GM23248 (cell line): ENCODE measurements at regions not wholly inside any gene's neighbourhood (a gene's known extent, or its start where the extent isn't known, plus 50 kb on each side); places are given as distances from the start of the nearest gene placed in this dataset.

Experiments used
- DNase-seq: peaks from one replicate; pipeline ENCODE4 v3.0.0-alpha.2; 2015
- H2AFZ ChIP-seq: fragments of 200-600 bp; sonication (generic); 2 replicates; pipeline ENCODE4 v1.6.1; 2016; ENCODE audit warnings: antibody characterized with exemption
- H3F3A ChIP-seq: fragments of 200-600 bp; sonication (generic); 2 replicates; pipeline ENCODE4 v1.6.1; 2016; ENCODE audit warnings: mild to moderate bottlenecking, antibody characterized with exemption, mixed run types; ENCODE audit not compliant: insufficient read depth
- H3K27ac ChIP-seq: fragments of 200-600 bp; sonication (generic); 2 replicates; pipeline ENCODE4 v1.5.1; 2016; ENCODE audit warnings: mild to moderate bottlenecking
- H3K27me3 ChIP-seq: fragments of 200-600 bp; sonication (generic); replicated peaks from 2 replicates; pipeline ENCODE4 v1.6.1; 2016; ENCODE audit warnings: mild to moderate bottlenecking; ENCODE audit not compliant: insufficient read depth
- H3K36me3 ChIP-seq: fragments of 200-600 bp; sonication (generic); 2 replicates; pipeline ENCODE4 v1.6.1; 2016; ENCODE audit warnings: low read depth, mild to moderate bottlenecking
- H3K4me1 ChIP-seq: fragments of 200-600 bp; sonication (generic); 2 replicates; pipeline ENCODE4 v1.6.1; 2016; ENCODE audit warnings: mild to moderate bottlenecking; ENCODE audit not compliant: insufficient read depth
- H3K4me2 ChIP-seq: fragments of 200-600 bp; sonication (generic); one replicate; pipeline ENCODE4 v1.6.1; 2016; ENCODE audit warnings: mild to moderate bottlenecking; ENCODE audit not compliant: unreplicated experiment
- H3K4me3 ChIP-seq: fragments of 200-600 bp; sonication (generic); 2 replicates; pipeline ENCODE4 v1.5.1; 2016; ENCODE audit warnings: mild to moderate bottlenecking
- H3K79me2 ChIP-seq: fragments of 200-600 bp; sonication (generic); 2 replicates; pipeline ENCODE4 v1.6.1; 2016; ENCODE audit warnings: mild to moderate bottlenecking; ENCODE audit not compliant: insufficient read depth
- H3K9ac ChIP-seq: fragments of 200-600 bp; sonication (generic); 2 replicates; pipeline ENCODE4 v1.6.1; 2016; ENCODE audit warnings: mild to moderate bottlenecking
- H3K9me2 ChIP-seq: fragments of 200-600 bp; sonication (generic); 2 replicates; pipeline ENCODE4 v1.6.1; 2016; ENCODE audit warnings: mixed run types, mild to moderate bottlenecking, moderate library complexity; ENCODE audit not compliant: insufficient read depth
- H3K9me3 ChIP-seq: fragments of 200-600 bp; sonication (generic); one replicate; pipeline ENCODE4 v1.6.1; 2017; ENCODE audit warnings: low read depth
- H4K20me1 ChIP-seq: fragments of 200-600 bp; sonication (generic); 2 replicates; pipeline ENCODE4 v1.6.0; 2016; ENCODE audit not compliant: insufficient read depth
- EZH2 ChIP-seq: fragments of 200-600 bp; sonication (generic); IDR thresholded peaks from 2 replicates; pipeline ENCODE4 v1.6.1; 2018; ENCODE audit warnings: antibody characterized with exemption, mild to moderate bottlenecking; ENCODE audit not compliant: insufficient read depth, poor library complexity, severe bottlenecking
- EZH2phosphoT487 ChIP-seq: fragments of 200-600 bp; sonication (generic); IDR thresholded peaks from 2 replicates; pipeline ENCODE4 v1.6.1; 2018; ENCODE audit warnings: antibody characterized with exemption, moderate library complexity, mild to moderate bottlenecking, low read depth; ENCODE audit not compliant: insufficient read depth
- WGBS, 2 experiments: methylation state at CpG; one replicate each; pipeline ENCODE4 v1.1.6; 2015 to 2017; ENCODE audit warnings: low lambda C conversion rate in 2 of 2, low coverage in 1 of 2; ENCODE audit errors: missing lambda C conversion rate in 2 of 2; 5-methylcytosine and 5-hydroxymethylcytosine counted together
- in situ Hi-C: fragments of 300-500 bp; cut with MboI; formaldehyde crosslinking; loops from 2 replicates; pipeline ENCODE4 v1.15.0; 2020

DNA sequence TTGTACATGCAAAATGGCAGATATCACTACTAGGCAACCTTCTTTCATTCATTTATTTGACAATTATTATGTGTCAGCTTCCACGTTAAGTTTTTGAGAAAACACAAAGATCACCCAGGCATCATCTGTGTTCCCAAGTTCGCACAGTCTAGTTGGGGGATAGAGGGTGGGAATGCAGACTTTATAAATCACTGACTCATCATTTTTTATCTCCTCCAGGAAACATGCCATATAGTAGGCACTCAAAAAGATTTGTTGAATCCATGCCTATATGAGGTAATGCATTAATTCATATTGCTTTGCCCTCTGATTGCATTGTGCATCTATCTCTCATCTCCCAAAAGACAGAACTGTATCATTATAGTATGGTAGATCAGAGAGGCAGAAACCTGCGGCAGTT lies 196.8 kb upstream of the TOX3 start:
- no peak overlapping the region for H2AFZ ChIP-seq
- H3F3A ChIP-seq, result no peaks in the 10 kb centered on the region
- no peaks in the 10 kb centered on the region for H3K36me3 ChIP-seq
- H3K4me1 ChIP-seq, result no peaks in the 10 kb centered on the region
- H3K4me3 ChIP-seq, result no peak overlapping the region
- no peaks in the 10 kb centered on the region for H3K9me2 ChIP-seq
- no peaks in the 10 kb centered on the region for H3K27me3 ChIP-seq
- no peaks in the 10 kb centered on the region for H3K9me3 ChIP-seq
- H3K9ac ChIP-seq, result no peak overlapping the region
- TF ChIP-seq EZH2phosphoT487, result no peak
- TF ChIP-seq EZH2, result no peak
- no peaks in the 10 kb centered on the region for H3K79me2 ChIP-seq
- H3K4me2 ChIP-seq, result no peak overlapping the region
- no peaks in the 10 kb centered on the region for H4K20me1 ChIP-seq
- no peak overlapping the region for H3K27ac ChIP-seq
- in situ Hi-C loops, result no loop called here
- WGBS, 2 experiments, result 40% methylated on average over 3 of the region's 3 CpGs
- DNase-seq, result no peak

- Histone ChIP-seq H3K9me2 (no peaks in the 10 kb centered on the region), H3F3A (no peaks in the 10 kb centered on the region), H4K20me1 (no peaks in the 10 kb centered on the region), H3K36me3 (no peaks in the 10 kb centered on the region), H2AFZ (no peak overlapping the region), H3K4me1 (no peaks in the 10 kb centered on the region), H3K9me3 (no peaks in the 10 kb centered on the region), H3K4me3 (no peak overlapping the region), H3K4me2 (no peak overlapping the region), H3K27ac (no peak overlapping the region), H3K27me3 (no peaks in the 10 kb centered on the region), H3K79me2 (no peaks in the 10 kb centered on the region), H3K9ac (no peak overlapping the region)
- in situ Hi-C loops, result no loop called here
- DNase-seq, result no peak
- TF ChIP-seq EZH2, result no peak
- TF ChIP-seq EZH2phosphoT487, result no peak
- 24 to 26% methylated on average over 4 of the region's 4 CpGs for WGBS, 2 experiments
Observed at GRCh38 chr16:52742608-52743170, 195.7 kb upstream of the TOX3 start.

DNA sequence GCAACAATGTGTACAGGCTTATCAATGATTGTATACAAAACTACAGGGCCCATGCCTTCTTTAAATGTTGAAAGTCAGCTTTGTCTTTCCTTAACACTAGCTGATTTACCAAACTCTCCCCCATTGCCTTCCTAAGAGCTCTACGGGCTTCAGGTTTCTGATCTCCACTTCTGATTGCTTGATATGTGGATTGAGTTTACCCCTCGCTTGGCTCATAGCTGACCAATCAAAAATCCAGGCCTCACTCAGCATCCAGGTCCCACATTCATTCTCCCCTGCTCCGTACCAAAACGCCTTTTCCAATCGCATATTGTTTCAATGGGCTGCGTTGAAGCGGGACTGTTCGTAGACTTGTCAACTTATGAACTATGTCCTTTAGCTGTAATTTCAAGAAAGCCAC lies 195.1 kb upstream of the TOX3 start:
- no peak for TF ChIP-seq EZH2
- no peak for TF ChIP-seq EZH2phosphoT487
- no peaks in the 10 kb centered on the region for H3K9me2 ChIP-seq
- no peak for DNase-seq
- H3K9me3 ChIP-seq, result no peaks in the 10 kb centered on the region
- H3K27ac ChIP-seq, result no peak overlapping the region
- in situ Hi-C loops, result no loop called here
- H3K9ac ChIP-seq, result no peak overlapping the region
- H3K36me3 ChIP-seq, result no peaks in the 10 kb centered on the region
- no peaks in the 10 kb centered on the region for H4K20me1 ChIP-seq
- H2AFZ ChIP-seq, result no peak overlapping the region
- 61 to 67% methylated on average over 8 of the region's 8 CpGs for WGBS, 2 experiments
- no peak overlapping the region for H3K4me2 ChIP-seq
- no peaks in the 10 kb centered on the region for H3K27me3 ChIP-seq
- no peaks in the 10 kb centered on the region for H3K4me1 ChIP-seq
- H3F3A ChIP-seq, result no peaks in the 10 kb centered on the region
- no peak overlapping the region for H3K4me3 ChIP-seq
- no peaks in the 10 kb centered on the region for H3K79me2 ChIP-seq

GRCh38 chr16:52741351-52741750 lies 194.4 kb upstream of the TOX3 start:
- no peak overlapping the region for H3K9ac ChIP-seq
- H3K4me2 ChIP-seq, result no peak overlapping the region
- H3K9me2 ChIP-seq, result no peaks in the 10 kb centered on the region
- H4K20me1 ChIP-seq, result no peaks in the 10 kb centered on the region
- WGBS, 2 experiments, result 1 to 7% methylated on average over 7 of the region's 7 CpGs
- no peak overlapping the region for H3K4me3 ChIP-seq
- no peak overlapping the region for H2AFZ ChIP-seq
- in situ Hi-C loops, result no loop called here
- TF ChIP-seq EZH2 (no peak), EZH2phosphoT487 (no peak)
- H3K36me3 ChIP-seq, result no peaks in the 10 kb centered on the region
- no peak overlapping the region for H3K27ac ChIP-seq
- DNase-seq, result no peak
- H3K79me2 ChIP-seq, result no peaks in the 10 kb centered on the region
- no peaks in the 10 kb centered on the region for H3K27me3 ChIP-seq
- no peaks in the 10 kb centered on the region for H3K4me1 ChIP-seq
- H3F3A ChIP-seq, result no peaks in the 10 kb centered on the region
- no peaks in the 10 kb centered on the region for H3K9me3 ChIP-seq

GRCh38 chr16:52740766-52741165 lies 193.8 kb upstream of the TOX3 start:
- in situ Hi-C loops, result no loop called here
- H3K36me3 ChIP-seq, result no peaks in the 10 kb centered on the region
- H3K9ac ChIP-seq, result no peak overlapping the region
- no peaks in the 10 kb centered on the region for H3K27me3 ChIP-seq
- no peak overlapping the region for H3K4me2 ChIP-seq
- TF ChIP-seq EZH2phosphoT487 (no peak), EZH2 (no peak)
- H4K20me1 ChIP-seq, result no peaks in the 10 kb centered on the region
- no peaks in the 10 kb centered on the region for H3K9me2 ChIP-seq
- no peaks in the 10 kb centered on the region for H3K4me1 ChIP-seq
- no peaks in the 10 kb centered on the region for H3F3A ChIP-seq
- 16% methylated on average over 4 of the region's 4 CpGs for WGBS, 2 experiments
- H2AFZ ChIP-seq, result no peak overlapping the region
- H3K27ac ChIP-seq, result no peak overlapping the region
- H3K79me2 ChIP-seq, result no peaks in the 10 kb centered on the region
- DNase-seq, result no peak
- H3K4me3 ChIP-seq, result no peak overlapping the region
- no peaks in the 10 kb centered on the region for H3K9me3 ChIP-seq
